ENCODE measurements at regions not wholly inside any gene's neighbourhood (a gene's known extent, or its start where the extent isn't known, plus 50 kb on each side); places are given as distances from the start of the nearest gene placed in this dataset.

GRCh38 chr12:33310471-33310870 is 129.1 kb downstream of the SYT10 start:
- no peaks in the 10 kb centered on the region for H3K4me1 ChIP-seq
- intact Hi-C loops (cut with DNase I; ENCODE audit: low total_unique reads), result no loop called here

GRCh38 chr12:33304176-33304575 is 135.4 kb downstream of the SYT10 start:
- DNase-seq (no peak), ATAC-seq (no peak)
- H3K36me3 ChIP-seq, result no peaks in the 10 kb centered on the region
- intact Hi-C loops (cut with DNase I; ENCODE audit: low total_unique reads), result no loop called here
- H3K27me3 ChIP-seq, result no peaks in the 10 kb centered on the region
- in situ Hi-C loops (cut with MboI; ENCODE audit: low sequenced_read_pairs in 4 of 4), result no loop called here
- no peaks in the 10 kb centered on the region for H3K4me1 ChIP-seq
- no peak overlapping the region for H3K4me3 ChIP-seq
- no peak overlapping the region for H3K27ac ChIP-seq
- TF ChIP-seq POLR2A (IDR thresholded peaks at IDR 0.05), result no peak
- TF ChIP-seq, protein P1, sequence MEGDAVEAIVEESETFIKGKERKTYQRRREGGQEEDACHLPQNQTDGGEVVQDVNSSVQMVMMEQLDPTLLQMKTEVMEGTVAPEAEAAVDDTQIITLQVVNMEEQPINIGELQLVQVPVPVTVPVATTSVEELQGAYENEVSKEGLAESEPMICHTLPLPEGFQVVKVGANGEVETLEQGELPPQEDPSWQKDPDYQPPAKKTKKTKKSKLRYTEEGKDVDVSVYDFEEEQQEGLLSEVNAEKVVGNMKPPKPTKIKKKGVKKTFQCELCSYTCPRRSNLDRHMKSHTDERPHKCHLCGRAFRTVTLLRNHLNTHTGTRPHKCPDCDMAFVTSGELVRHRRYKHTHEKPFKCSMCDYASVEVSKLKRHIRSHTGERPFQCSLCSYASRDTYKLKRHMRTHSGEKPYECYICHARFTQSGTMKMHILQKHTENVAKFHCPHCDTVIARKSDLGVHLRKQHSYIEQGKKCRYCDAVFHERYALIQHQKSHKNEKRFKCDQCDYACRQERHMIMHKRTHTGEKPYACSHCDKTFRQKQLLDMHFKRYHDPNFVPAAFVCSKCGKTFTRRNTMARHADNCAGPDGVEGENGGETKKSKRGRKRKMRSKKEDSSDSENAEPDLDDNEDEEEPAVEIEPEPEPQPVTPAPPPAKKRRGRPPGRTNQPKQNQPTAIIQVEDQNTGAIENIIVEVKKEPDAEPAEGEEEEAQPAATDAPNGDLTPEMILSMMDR (IDR thresholded peaks at IDR 0.05 in 4 of 5, conservative IDR thresholded peaks at IDR 0.05 in 1 of 5), result no peak
- H3K9me3 ChIP-seq, result no peaks in the 10 kb centered on the region

More at GRCh38 chr12:33310471-33310870, 129.1 kb downstream of the SYT10 start:
- in situ Hi-C loops (cut with MboI; ENCODE audit: low sequenced_read_pairs in 4 of 4), result no loop called here
- Histone ChIP-seq H3K4me3 (no peak overlapping the region), H3K27me3 (no peaks in the 10 kb centered on the region), H3K9me3 (no peaks in the 10 kb centered on the region), H3K27ac (no peak overlapping the region), H3K36me3 (no peaks in the 10 kb centered on the region)
- TF ChIP-seq, protein P1 (IDR thresholded peaks at IDR 0.05 in 4 of 5, conservative IDR thresholded peaks at IDR 0.05 in 1 of 5), result no peak
- TF ChIP-seq POLR2A (IDR thresholded peaks at IDR 0.05), result no peak
- ATAC-seq, result no peak
- no peak for DNase-seq

DNA sequence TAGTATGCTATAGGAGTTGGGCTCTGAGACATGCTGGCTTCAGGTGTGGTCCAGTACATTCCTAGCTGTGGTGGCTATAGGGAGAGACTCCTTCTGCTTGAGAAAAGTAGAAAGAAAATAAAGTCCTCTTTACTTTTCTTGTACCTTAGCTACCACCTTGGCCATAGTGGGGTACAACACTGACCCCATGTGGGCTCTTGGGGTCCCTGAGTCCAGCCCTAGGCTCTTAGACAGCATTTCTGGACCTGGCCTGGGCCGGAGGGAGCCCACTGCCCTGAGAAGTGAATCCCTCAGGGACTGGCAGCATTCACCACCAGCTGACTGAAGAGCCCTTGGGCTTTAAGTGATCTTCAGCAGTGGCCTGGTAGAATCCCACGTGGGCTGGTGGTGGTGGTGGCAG is 143.1 kb downstream of the SYT10 start:
- H3K4me3 ChIP-seq, result no peak overlapping the region
- DNase-seq, result no peak
- ATAC-seq, result no peak
- H3K36me3 ChIP-seq, result no peaks in the 10 kb centered on the region
- no peaks in the 10 kb centered on the region for H3K9me3 ChIP-seq
- no peak for TF ChIP-seq POLR2A (IDR thresholded peaks at IDR 0.05)
- TF ChIP-seq, protein P1 (IDR thresholded peaks at IDR 0.05 in 4 of 5, conservative IDR thresholded peaks at IDR 0.05 in 1 of 5), result no peak
- intact Hi-C loops (cut with DNase I; ENCODE audit: low total_unique reads) (no loop called here), in situ Hi-C loops (cut with MboI; ENCODE audit: low sequenced_read_pairs in 4 of 4) (loop anchor here in 1 of 4 donors (25.0 kb wide), 1 partner anchor 91 kb away; no protein-coding TSS in a partner anchor)
- H3K4me1 ChIP-seq, result no peaks in the 10 kb centered on the region
- no peak overlapping the region for H3K27ac ChIP-seq
- H3K27me3 ChIP-seq, result no peaks in the 10 kb centered on the region

GRCh38 chr12:33290703-33291102 is 148.9 kb downstream of the SYT10 start:
- in situ Hi-C loops (cut with MboI; ENCODE audit: low sequenced_read_pairs in 4 of 4), result loop anchor here in 1 of 4 donors (25.0 kb wide), 1 partner anchor 97 kb away; no protein-coding TSS in a partner anchor
- Histone ChIP-seq H3K4me1 (no peaks in the 10 kb centered on the region), H3K36me3 (no peaks in the 10 kb centered on the region), H3K27me3 (no peaks in the 10 kb centered on the region), H3K4me3 (no peak overlapping the region), H3K27ac (no peak overlapping the region), H3K9me3 (no peaks in the 10 kb centered on the region)
- TF ChIP-seq, protein P1 (IDR thresholded peaks at IDR 0.05 in 4 of 5, conservative IDR thresholded peaks at IDR 0.05 in 1 of 5), result no peak
- no peak for TF ChIP-seq POLR2A (IDR thresholded peaks at IDR 0.05)
- ATAC-seq, result no peak
- intact Hi-C loops (cut with DNase I; ENCODE audit: low total_unique reads), result no loop called here
- no peak for DNase-seq

DNA sequence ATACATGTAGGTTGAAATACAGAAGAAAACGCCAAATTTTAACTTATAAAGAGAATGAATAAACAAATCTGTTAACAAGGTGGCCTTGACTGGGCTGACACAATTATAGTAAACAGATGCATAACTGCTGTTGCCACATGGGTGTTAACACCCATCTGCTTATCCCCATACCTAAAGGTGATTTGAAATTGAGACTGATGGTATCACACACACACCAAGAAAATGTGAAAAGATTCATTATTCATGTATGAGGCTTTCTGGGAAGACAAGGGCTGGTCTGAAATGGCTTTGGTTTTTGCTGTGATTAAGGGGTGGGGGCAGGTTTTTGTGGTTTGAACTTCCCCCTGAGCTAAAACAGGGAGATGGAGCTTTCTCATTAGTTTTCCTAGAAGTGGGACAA is 156.6 kb downstream of the SYT10 start:
- H3K4me1 ChIP-seq, result no peaks in the 10 kb centered on the region
- H3K27ac ChIP-seq, result no peak overlapping the region
- TF ChIP-seq POLR2A (IDR thresholded peaks at IDR 0.05), result no peak
- TF ChIP-seq, protein P1 (IDR thresholded peaks at IDR 0.05 in 4 of 5, conservative IDR thresholded peaks at IDR 0.05 in 1 of 5), result no peak
- in situ Hi-C loops (cut with MboI; ENCODE audit: low sequenced_read_pairs in 4 of 4), result loop anchor here in 1 of 4 donors (25.0 kb wide), 1 partner anchor 104 kb away; no protein-coding TSS in a partner anchor
- no peaks in the 10 kb centered on the region for H3K36me3 ChIP-seq
- no peaks in the 10 kb centered on the region for H3K9me3 ChIP-seq
- H3K4me3 ChIP-seq, result no peak overlapping the region
- no peaks in the 10 kb centered on the region for H3K27me3 ChIP-seq
- no peak for ATAC-seq
- no peak for DNase-seq
- intact Hi-C loops (cut with DNase I; ENCODE audit: low total_unique reads), result no loop called here

Data from gastrocnemius medialis (tissue), 4 donors.